ENCODE measurements at regions not wholly inside any gene's neighbourhood (a gene's known extent, or its start where the extent isn't known, plus 50 kb on each side); places are given as distances from the start of the nearest gene placed in this dataset.
"Not testable (repeated sequence)": the region's sequence is repeated elsewhere in the genome, so short reads cannot be mapped to it uniquely, and the experiment has no call there.

DNA sequence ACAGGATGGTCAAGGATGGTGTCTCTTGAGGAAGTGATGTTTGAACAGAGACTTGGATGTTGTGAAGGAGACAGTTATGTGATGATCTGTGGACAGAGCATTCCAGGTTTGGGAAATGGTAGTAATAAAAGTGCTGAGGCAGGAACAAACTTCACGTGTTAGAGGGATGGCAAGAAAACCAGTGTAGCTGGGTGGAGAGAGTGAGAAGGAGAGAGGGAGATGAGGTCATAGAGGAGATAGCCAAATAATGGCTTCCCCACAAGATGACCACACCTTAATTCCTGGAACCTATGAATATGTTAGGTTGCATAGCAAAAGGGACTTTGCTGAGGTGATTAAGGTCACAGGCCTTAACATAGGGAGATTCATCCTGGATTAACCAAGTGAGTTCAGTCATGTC is 75.6 kb upstream of the GPR50 start:
- H3K27ac ChIP-seq (replicated peaks), result no peak overlapping the region
- H3K4me3 ChIP-seq (replicated peaks; ENCODE audit: insufficient read depth, low read length), result no peak overlapping the region
- H3K27me3 ChIP-seq (ENCODE audit: insufficient read depth, poor library complexity, severe bottlenecking), result no peaks in the 10 kb centered on the region
- no peak for DNase-seq (ENCODE audit: low read depth in 1 of 2, low spot score in 1 of 2)
- TF ChIP-seq POLR2AphosphoS5 (IDR thresholded peaks at IDR 0.05; ENCODE audit: low read depth), result no peak

DNA sequence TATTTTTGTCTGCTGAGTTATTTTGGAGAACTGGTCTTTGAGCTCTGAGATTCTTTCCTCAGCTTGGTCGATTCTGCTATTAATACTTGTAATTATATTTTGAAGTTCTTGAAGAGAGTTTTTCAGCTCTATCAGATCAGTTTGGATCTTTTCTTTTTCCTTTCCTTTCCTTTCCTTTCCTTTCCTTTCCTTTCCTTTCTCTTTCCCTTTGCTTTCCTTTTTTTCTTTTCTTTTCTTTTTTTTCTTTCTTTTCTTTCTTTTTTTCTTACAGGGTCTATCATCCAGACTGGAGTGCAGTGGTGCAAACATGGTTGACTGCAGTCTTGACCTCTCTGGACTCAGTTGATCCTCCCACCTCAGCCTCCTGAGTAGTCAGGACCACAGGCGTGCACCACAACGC is 63.2 kb upstream of the GPR50 start:
- not testable (repeated sequence) for H3K4me3 ChIP-seq (replicated peaks; ENCODE audit: insufficient read depth, low read length); DNase-seq (ENCODE audit: low read depth in 1 of 2, low spot score in 1 of 2); H3K27me3 ChIP-seq (ENCODE audit: insufficient read depth, poor library complexity, severe bottlenecking); H3K27ac ChIP-seq (replicated peaks)
